Left lung (tissue), 4 donors: ENCODE measurements at regions not wholly inside any gene's neighbourhood (a gene's known extent, or its start where the extent isn't known, plus 50 kb on each side); places are given as distances from the start of the nearest gene placed in this dataset.

ENCODE experiments used
- ATAC-seq: fragments of 200-7000 bp; cut with Tn5 transposase; one replicate; pipeline ENCODE4 v1.9.1; 2020; ENCODE audit warnings: moderate library complexity
- DNase-seq, 4 donors: peaks; one replicate each; pipeline ENCODE4 v3.0.0-alpha.2; 2013 to 2020
- H3K27ac ChIP-seq, 2 donors: fragments of 200-600 bp; sonication (generic) in 1 of 2; one replicate each; pipeline versions ENCODE4 v1.5.0 to v1.8.0; 2020 to 2021
- H3K27me3 ChIP-seq, 2 donors: fragments of 200-600 bp; sonication (generic) in 1 of 2; one replicate each; pipeline versions ENCODE4 v1.5.0 to v1.8.0; 2020 to 2021
- H3K36me3 ChIP-seq, 2 donors: fragments of 200-600 bp; sonication (generic) in 1 of 2; one replicate each; pipeline versions ENCODE4 v1.5.0 to v1.8.0; 2020 to 2021
- H3K4me1 ChIP-seq, 2 donors: fragments of 200-600 bp; one replicate each; pipeline ENCODE4 v1.8.0; 2021
- H3K4me3 ChIP-seq, 2 donors: fragments of 200-600 bp; sonication (generic) in 1 of 2; one replicate each; pipeline versions ENCODE4 v1.5.0 to v1.8.0; 2020 to 2021; ENCODE audit warnings: mild to moderate bottlenecking in 1 of 2
- H3K9me3 ChIP-seq, 2 donors: fragments of 200-600 bp; sonication (generic) in 1 of 2; one replicate each; pipeline versions ENCODE4 v1.5.0 to v1.8.0; 2020 to 2021
- intact Hi-C, 2 donors: fragments of 100-400 bp; cut with DNase I; formaldehyde crosslinking; loops; one replicate each; pipeline versions ENCODE4 v1.11.2 to v1.14.2; 2022
- TF ChIP-seq, protein P1 (sequence below), 2 donors: fragments of 200-600 bp; sonication (generic) in 1 of 2; IDR thresholded peaks; one replicate each; pipeline versions ENCODE4 v1.5.0 to v1.8.0; 2021; ENCODE audit warnings: antibody characterized with exemption in 2 of 2
- donor health status: DM: no; HTN: yes; CAD: no.
- donor health status: DM: no; HTN: no; CAD: no.

DNA sequence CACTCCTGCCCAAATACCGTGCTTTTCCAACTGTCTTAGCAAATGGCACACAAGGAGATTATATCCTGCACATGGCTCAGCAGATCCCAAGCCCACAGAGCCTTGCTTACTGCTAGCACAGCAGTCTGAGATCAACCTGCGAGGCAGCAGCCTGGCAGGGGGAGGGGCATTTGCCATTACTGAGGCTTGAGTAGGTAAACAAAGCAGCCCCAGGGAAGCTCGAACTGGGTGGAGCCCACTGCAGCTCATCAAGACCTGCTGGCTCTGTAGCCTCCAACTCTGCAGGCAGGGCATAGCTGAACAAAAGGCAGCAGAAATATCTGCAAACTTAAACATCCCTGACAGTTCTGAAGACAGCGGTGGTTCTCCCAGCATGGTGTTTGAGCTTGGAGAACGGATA lies 70.1 kb upstream of the PTBP2 start:
- Histone ChIP-seq H3K4me3 (no peak overlapping the region), H3K27ac (no peak overlapping the region), H3K36me3 (no peaks in the 10 kb centered on the region), H3K9me3 (peaks cover 0 to 4% of the 10 kb centered on the region in 2 donors), H3K4me1 (no peaks in the 10 kb centered on the region), H3K27me3 (no peaks in the 10 kb centered on the region)
- TF ChIP-seq, protein P1, sequence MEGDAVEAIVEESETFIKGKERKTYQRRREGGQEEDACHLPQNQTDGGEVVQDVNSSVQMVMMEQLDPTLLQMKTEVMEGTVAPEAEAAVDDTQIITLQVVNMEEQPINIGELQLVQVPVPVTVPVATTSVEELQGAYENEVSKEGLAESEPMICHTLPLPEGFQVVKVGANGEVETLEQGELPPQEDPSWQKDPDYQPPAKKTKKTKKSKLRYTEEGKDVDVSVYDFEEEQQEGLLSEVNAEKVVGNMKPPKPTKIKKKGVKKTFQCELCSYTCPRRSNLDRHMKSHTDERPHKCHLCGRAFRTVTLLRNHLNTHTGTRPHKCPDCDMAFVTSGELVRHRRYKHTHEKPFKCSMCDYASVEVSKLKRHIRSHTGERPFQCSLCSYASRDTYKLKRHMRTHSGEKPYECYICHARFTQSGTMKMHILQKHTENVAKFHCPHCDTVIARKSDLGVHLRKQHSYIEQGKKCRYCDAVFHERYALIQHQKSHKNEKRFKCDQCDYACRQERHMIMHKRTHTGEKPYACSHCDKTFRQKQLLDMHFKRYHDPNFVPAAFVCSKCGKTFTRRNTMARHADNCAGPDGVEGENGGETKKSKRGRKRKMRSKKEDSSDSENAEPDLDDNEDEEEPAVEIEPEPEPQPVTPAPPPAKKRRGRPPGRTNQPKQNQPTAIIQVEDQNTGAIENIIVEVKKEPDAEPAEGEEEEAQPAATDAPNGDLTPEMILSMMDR (IDR thresholded peaks at IDR 0.05), result no peak
- no peak for DNase-seq
- intact Hi-C loops, result no loop called here
- no peak for ATAC-seq

DNA sequence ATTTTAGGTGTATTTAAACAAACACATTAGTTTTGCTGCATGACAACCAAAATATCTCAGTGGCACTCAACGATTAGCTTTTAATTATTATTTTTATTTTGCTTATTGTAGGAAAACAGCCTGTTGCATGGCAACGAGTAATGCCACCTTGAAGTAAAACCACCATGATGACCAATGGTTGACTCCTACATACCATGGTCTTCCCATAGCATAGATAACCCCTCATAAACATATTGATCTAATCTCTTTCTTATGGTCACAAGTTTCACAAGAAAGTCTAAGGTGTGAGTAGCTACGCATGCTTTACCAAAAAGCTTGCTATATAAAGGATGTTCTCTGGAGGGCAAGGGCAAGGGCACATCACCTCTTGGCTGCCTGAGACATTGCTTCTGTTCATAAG lies 61.5 kb upstream of the PTBP2 start:
- DNase-seq, result no peak

DNA sequence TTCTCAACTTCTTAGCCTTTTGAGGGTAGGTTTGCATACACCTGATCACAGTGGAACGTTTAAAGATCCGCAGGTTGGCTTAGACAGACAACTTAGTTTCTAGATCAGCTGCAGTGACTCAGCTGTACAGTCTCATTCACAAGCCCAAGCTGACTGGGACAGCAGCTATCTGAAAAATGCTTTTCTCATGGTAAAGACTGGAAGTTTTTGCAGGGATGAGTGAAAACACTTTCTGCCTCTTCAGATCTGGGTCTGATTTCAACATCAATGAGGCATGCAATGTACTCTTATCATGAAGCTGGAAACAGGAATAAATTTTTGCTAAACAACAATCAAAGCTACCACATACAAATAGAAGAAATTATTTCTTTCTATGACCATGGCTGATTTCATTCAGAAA lies 61.1 kb upstream of the PTBP2 start:
- intact Hi-C loops, result no loop called here
- TF ChIP-seq, protein P1 (IDR thresholded peaks at IDR 0.05), result no peak
- H3K27ac ChIP-seq, result no peak overlapping the region
- no peak overlapping the region for H3K4me3 ChIP-seq
- no peaks in the 10 kb centered on the region for H3K27me3 ChIP-seq
- H3K9me3 ChIP-seq, result peaks cover 0 to 23% of the 10 kb centered on the region in 2 donors
- no peaks in the 10 kb centered on the region for H3K36me3 ChIP-seq
- no peak for DNase-seq
- ATAC-seq, result no peak
- no peaks in the 10 kb centered on the region for H3K4me1 ChIP-seq

More for the DNA sequence above, 61.5 kb upstream of the PTBP2 start:
- Histone ChIP-seq H3K4me1 (no peaks in the 10 kb centered on the region), H3K36me3 (no peaks in the 10 kb centered on the region), H3K27ac (no peak overlapping the region), H3K27me3 (no peaks in the 10 kb centered on the region), H3K9me3 (peaks cover 0 to 26% of the 10 kb centered on the region in 2 donors), H3K4me3 (no peak overlapping the region)
- ATAC-seq, result no peak
- TF ChIP-seq, protein P1 (IDR thresholded peaks at IDR 0.05), result no peak
- intact Hi-C loops, result no loop called here
